DND-41 (cell line): ENCODE measurements at regions not wholly inside any gene's neighbourhood (a gene's known extent, or its start where the extent isn't known, plus 50 kb on each side); places are given as distances from the start of the nearest gene placed in this dataset.

Experiments used
- ATAC-seq: fragments of 200-7000 bp; cut with Tn5 transposase; 3 replicates; pipeline ENCODE4 v1.9.1; 2021; ENCODE audit warnings: low read depth; ENCODE audit not compliant: insufficient read depth
- DNase-seq: peaks from one replicate; pipeline ENCODE4 v3.0.0-alpha.2; 2020
- H2AFZ ChIP-seq: 2 replicates; pipeline ENCODE4 v1.6.0; 2012; ENCODE audit warnings: low read depth, low read length
- H3K27ac ChIP-seq: 2 replicates; pipeline ENCODE4 v1.5.1; 2012; ENCODE audit warnings: low read length, inconsistent platforms
- H3K27me3 ChIP-seq: fragments of 200-600 bp; sonication (generic); 2 replicates; pipeline ENCODE4 v1.6.0; 2012; ENCODE audit warnings: low read length, mild to moderate bottlenecking, inconsistent platforms; ENCODE audit not compliant: insufficient read depth, poor library complexity
- H3K36me3 ChIP-seq: 2 replicates; pipeline ENCODE4 v1.5.1; 2012; ENCODE audit warnings: low read length, inconsistent platforms; ENCODE audit not compliant: insufficient read depth
- H3K4me1 ChIP-seq: 2 replicates; pipeline ENCODE4 v1.5.1; 2012; ENCODE audit warnings: mild to moderate bottlenecking, low read length; ENCODE audit not compliant: insufficient read depth
- H3K4me2 ChIP-seq: 2 replicates; pipeline ENCODE4 v1.6.0; 2012; ENCODE audit warnings: mild to moderate bottlenecking, moderate library complexity, low read length, inconsistent platforms; ENCODE audit not compliant: insufficient read depth
- H3K4me3 ChIP-seq, 2 experiments: fragments of 200-600 bp in 1 of 2; shearing (Covaris generic) in 1 of 2; 2 replicates each; pipeline ENCODE4 v1.5.1; 2012 to 2016; ENCODE audit warnings: inconsistent platforms in 2 of 2, low read length in 2 of 2, mild to moderate bottlenecking in 2 of 2, low read depth in 1 of 2, moderate library complexity in 1 of 2
- H3K79me2 ChIP-seq: 2 replicates; pipeline ENCODE4 v1.6.0; 2012; ENCODE audit warnings: low read length, inconsistent platforms; ENCODE audit not compliant: insufficient read depth
- H3K9ac ChIP-seq: 2 replicates; pipeline ENCODE4 v1.6.0; 2012; ENCODE audit warnings: low read depth, mild to moderate bottlenecking, inconsistent platforms, low read length, moderate library complexity
- H3K9me3 ChIP-seq: 2 replicates; pipeline ENCODE4 v1.5.1; 2012; ENCODE audit warnings: low read length, moderate library complexity, mild to moderate bottlenecking, inconsistent platforms; ENCODE audit not compliant: insufficient read depth, severe bottlenecking
- H4K20me1 ChIP-seq: 2 replicates; pipeline ENCODE4 v1.6.0; 2012; ENCODE audit warnings: low read length; ENCODE audit not compliant: insufficient read depth
- CTCF ChIP-seq: IDR thresholded peaks from 2 replicates; pipeline ENCODE4 v1.5.1; 2012; ENCODE audit warnings: borderline replicate concordance, low read length, moderate library complexity, mild to moderate bottlenecking; ENCODE audit not compliant: poor library complexity, severe bottlenecking; ENCODE audit errors: extremely low read depth
- EZH2 ChIP-seq: IDR thresholded peaks from 3 replicates; pipeline ENCODE4 v1.6.1; 2012; ENCODE audit warnings: borderline replicate concordance, low read depth, mild to moderate bottlenecking, moderate library complexity, low read length, inconsistent platforms; ENCODE audit not compliant: severe bottlenecking

DNA sequence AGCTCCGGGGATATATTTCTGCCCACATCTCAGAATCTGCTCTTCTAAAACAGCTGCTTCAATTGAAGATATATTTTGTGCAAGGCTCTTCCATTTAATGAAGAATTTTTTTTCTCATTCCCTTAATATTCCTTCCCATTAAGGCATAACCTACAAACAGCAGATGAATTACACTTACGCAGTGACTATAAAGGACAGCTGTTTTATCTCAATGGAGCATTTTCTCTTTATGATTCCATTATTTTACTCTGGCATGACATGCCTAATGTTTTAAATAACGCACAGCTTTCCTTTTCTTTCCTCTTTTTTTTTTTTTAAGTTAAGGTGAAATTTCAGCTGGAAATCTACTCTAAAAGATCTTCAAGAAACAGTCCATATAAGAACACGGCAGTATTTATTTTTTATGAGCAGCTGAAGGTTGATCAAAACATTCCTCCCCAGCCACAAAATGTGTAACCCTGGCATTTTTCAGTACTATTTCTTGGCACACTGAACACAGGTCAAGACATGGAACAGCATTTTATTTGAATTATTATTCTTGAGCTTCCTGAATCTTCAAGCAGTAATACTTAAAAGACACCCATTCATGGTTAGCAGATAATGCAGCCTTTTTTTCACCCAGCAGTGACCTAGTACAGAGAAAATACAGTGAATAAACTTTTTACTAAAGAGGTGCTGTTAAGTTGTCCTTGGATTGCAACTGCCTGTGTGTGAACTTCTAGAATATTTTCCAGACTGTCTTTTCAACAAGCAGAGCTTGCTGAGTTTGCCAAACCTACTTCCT is 118.1 kb upstream of the FOXN3 start:
- Histone ChIP-seq H3K27me3 (no peaks in the 10 kb centered on the region), H3K36me3 (no peaks in the 10 kb centered on the region; the same call in 1 of the 2 replicates), H3K79me2 (peaks cover 12% of the 10 kb centered on the region), H3K4me2 (no peak overlapping the region), H3K9me3 (no peaks in the 10 kb centered on the region), H3K4me3 (no peak overlapping the region), H3K4me1 (no peaks in the 10 kb centered on the region), H3K27ac (no peak overlapping the region), H4K20me1 (no peaks in the 10 kb centered on the region; the same call in 1 of the 2 replicates), H3K9ac (no peak overlapping the region), H2AFZ (no peak overlapping the region)
- no peak for DNase-seq
- ATAC-seq: no peak
- TF ChIP-seq CTCF (no peak), EZH2 (no peak)

DNA sequence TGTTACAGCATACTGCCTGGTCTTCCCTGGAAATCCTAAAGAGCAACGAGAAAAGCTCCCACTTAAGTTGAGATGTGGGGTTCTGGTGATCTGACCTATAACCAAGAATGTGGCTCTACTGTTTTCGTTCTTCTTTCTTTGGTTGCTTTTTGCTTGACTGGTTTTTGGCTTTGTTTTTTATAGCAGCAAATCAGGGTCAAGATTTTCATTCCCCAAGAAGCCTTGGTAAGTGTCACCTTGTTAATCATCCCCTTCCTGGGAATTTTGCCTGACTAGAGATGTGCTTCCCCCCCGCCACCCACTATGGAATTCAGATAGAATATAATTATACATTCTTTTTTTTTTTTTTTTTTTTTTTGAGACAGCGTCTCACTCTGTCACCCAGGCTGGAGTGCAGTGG is 116.7 kb upstream of the FOXN3 start:
- no peak overlapping the region for H3K27ac ChIP-seq
- no peak overlapping the region for H2AFZ ChIP-seq
- no peak overlapping the region for H3K9ac ChIP-seq
- DNase-seq (no peak), ATAC-seq (no peak)
- H3K79me2 ChIP-seq: peaks cover 6% of the 10 kb centered on the region
- H3K27me3 ChIP-seq: no peaks in the 10 kb centered on the region
- H3K4me1 ChIP-seq: no peaks in the 10 kb centered on the region
- H3K4me3 ChIP-seq: no peak overlapping the region
- no peaks in the 10 kb centered on the region; the same call in 1 of the 2 replicates for H3K36me3 ChIP-seq
- H3K9me3 ChIP-seq: no peaks in the 10 kb centered on the region
- H4K20me1 ChIP-seq: no peaks in the 10 kb centered on the region; the same call in 1 of the 2 replicates
- no peak overlapping the region for H3K4me2 ChIP-seq
- TF ChIP-seq EZH2 (no peak), CTCF (no peak)

DNA sequence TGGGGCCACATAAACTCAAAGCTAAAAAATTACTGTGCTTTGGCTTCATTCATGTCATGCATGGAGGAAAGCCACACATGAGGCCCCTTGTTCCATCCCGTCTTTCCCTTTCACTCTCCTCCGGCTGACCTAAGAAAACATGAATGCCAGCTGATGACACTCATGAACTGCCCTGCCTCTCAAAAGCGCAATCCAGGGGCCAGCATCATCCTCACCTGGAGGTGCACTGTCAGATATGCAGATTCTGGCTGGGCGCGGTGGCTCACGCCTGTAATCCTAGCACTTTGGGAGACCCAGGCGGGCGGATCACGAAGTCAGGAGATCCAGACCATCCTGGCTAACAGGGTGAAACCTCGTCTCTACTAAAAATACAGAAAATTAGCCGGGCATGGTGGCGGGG is 116.1 kb upstream of the FOXN3 start:
- H3K4me3 ChIP-seq: no peak overlapping the region
- H2AFZ ChIP-seq: no peak overlapping the region
- H3K9ac ChIP-seq: no peak overlapping the region
- DNase-seq (no peak), ATAC-seq (no peak)
- no peaks in the 10 kb centered on the region for H3K9me3 ChIP-seq
- no peak overlapping the region for H3K27ac ChIP-seq
- H3K79me2 ChIP-seq: peaks cover 6% of the 10 kb centered on the region
- TF ChIP-seq EZH2 (no peak), CTCF (no peak)
- H3K36me3 ChIP-seq: no peaks in the 10 kb centered on the region; the same call in 1 of the 2 replicates
- H3K4me1 ChIP-seq: no peaks in the 10 kb centered on the region
- no peaks in the 10 kb centered on the region for H3K27me3 ChIP-seq
- no peaks in the 10 kb centered on the region; the same call in 1 of the 2 replicates for H4K20me1 ChIP-seq
- H3K4me2 ChIP-seq: no peak overlapping the region
